HG03095 (cell line): ENCODE measurements at regions not wholly inside any gene's neighbourhood (a gene's known extent, or its start where the extent isn't known, plus 50 kb on each side); places are given as distances from the start of the nearest gene placed in this dataset.
A peak's percentile ranks its signal among the peaks of the same experiment; 100 is the strongest.
"Not testable (repeated sequence)": the region's sequence is repeated elsewhere in the genome, so short reads cannot be mapped to it uniquely, and the experiment has no call there.

ENCODE experiments used
- ATAC-seq: cut with Tn5 transposase; IDR thresholded peaks from one replicate; pipeline ENCODE4 v1.9.1; 2021; ENCODE audit warnings: moderate library complexity; ENCODE audit not compliant: unreplicated experiment

DNA sequence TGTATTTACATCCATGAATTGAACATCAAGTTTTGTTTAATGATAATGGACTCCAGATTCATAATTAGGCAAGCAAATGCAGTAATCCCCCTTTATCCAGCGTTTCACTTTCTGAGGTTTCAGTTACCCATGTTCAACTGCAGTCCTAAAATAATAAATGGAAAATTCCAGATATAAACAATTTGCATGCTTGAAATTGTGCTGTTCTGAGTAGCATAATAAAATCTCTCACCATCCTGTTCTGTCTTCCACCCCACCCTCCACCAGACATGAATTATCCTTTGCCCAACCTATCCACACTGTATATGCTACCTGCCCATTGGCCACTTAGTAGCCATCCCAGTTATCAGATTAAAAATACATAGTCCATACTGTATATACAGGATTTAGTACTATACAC lies 224.5 kb upstream of the CHAC2 start:
- no peak for ATAC-seq

DNA sequence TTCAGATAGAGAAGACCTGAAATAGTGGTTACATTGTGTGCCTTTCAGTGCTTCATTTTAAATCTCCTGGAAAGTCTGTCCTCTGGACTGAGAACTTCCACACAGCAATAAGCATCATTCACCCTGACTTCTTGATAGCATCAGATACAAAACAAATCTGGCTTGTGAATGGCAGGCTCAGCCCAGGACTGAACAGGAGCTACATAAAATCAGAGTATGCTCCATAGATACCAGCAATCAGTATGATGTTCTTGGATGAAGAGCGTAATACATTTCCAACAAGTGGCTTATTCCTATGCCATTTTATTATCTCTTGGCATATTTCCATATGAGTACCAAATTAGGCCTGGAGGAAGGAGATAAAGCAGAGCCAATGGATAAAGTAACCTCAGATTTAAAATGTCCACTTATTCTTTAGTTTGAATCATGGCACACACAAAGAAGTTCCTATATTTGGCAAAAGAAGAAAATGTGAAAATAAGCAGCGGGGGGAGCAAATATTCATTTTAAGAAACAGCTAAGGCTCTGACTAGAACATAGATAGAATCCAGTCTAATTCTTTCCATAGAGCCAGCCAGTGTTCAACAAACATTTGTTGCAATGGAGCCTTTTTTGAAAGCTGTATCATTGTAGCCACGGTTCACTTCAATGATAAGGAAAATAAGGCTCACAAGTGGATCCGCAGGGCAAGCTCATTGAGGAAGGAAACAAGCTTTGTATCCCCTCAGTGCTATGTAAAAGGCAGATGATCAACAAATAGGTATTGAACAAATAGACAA lies 230.8 kb upstream of the CHAC2 start:
- no peak for ATAC-seq

DNA sequence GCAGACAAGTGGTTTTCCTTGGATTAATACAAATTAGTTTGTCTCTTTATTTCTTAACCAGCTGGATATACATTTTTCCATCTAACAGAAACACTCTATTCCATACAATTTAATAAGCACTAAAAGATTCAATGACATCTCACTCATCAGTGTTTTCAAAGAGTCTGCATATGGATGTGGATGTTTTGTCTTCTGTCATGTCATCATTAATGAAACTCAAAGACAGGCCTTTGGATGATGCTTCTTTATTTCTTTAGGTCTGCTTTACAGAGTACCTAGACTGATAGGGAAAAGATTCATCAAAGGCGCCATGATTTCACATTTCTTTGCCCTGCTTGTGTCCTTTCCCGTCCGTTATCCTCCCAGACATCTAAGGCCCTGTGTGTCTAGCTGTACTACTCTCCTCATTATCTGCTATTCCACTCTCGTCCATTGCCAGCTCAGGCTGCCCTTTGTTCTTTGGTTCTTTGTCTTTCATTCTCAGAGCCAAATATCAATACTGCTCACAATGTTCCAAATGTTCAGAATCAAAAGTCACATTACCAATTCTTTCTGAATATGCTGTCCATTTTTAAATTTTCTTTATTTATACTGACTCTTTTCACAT lies 232.3 kb upstream of the CHAC2 start:
- ATAC-seq = no peak

DNA sequence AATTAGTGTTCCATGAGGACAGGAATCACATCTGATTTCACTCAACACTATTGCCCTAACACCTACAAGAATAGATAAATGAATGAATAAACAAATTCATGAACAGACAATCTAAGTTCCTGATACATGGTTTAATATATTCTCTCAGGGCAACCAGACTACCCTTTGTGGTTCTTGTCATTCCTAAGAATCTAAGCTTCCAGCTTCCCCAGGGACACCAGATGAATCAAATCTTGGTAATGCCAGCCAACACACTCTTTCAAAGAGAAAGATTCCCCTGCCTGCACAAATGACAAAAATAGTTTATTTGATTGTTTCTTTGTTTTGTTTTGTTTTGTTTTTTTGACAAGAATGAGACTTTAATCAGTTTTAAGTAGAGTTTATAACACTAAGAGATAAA lies 237.5 kb upstream of the CHAC2 start:
- ATAC-seq = no peak

DNA sequence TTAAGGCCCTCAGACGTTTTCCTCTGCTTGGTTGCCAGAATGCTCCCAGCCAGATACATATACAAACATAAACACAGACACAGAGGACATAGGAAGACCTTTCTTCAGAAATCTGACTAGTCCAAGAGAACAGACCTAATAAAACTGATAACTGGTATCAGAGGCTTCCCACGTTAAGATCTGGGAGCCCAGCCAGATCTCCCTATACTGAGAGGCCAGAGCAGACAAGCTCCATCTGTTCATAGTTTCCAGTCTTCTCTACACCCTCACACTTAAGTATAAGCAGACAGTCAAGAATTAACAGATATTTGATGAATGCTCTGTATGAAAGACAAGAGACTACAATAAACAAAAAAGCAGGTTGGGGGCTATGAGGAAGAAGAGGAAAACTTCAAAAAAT lies 240.5 kb upstream of the CHAC2 start:
- no peak for ATAC-seq

DNA sequence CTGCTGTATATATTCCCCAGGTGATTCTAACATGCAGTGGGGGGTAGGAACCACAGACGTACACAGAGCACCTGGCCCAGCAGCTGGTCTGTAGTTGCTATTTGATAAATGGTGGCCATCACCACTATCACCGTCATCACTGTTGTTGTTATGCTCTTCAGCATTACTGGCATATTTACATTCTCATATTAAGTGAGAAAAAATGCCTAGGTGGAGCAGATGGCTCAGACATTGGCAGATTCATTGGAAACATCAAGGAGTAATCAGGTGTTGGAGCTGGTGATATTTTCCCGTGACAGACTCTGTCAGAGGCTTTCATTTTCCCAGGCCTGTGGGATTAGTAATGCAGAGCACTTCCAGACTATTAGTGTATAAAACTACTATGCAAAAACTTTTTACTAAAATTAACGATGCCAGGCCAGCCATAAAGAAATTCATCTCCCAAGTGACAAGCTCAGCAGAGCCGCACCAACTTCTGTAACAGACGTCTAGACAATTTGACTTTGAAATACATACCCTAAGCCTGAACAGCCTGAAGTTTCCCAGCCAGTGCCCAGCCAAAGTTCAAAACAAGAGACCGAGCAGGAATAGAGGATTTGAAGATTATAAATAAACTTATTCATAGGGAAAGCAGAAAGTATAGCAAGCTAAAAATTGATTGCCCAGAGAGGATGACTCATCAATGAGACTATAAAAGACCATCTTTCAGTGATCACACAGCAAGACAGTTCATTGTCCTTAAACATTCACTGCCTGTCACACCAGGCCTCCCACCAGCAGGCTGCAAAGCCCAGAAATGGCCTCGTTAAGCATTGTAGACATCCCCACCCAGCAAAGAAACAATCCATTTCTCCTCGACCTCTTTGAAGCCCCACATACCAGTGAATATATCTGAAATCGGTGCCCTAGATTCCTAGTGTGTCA lies 247.4 kb upstream of the CHAC2 start:
- no peak for ATAC-seq

DNA sequence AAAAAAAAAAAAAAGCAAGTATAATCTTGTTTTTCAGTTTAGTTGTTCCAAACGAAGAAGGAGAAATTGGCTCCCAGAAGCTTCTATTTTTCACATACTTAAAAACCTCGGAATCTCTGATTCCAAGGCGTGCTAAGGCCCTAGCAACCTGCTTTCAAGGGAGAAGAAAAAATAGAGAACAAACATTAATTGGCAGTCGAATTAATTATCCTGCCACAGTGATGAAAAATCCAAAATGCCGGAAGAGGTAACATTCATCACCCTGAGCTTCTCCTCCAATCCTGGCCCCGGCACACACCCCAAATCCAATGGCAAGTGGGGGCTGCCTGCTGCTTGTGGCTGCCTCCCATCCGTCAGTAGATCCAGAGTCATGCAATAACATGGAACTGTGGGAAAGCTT lies 250.2 kb upstream of the CHAC2 start:
- ATAC-seq = no peak

DNA sequence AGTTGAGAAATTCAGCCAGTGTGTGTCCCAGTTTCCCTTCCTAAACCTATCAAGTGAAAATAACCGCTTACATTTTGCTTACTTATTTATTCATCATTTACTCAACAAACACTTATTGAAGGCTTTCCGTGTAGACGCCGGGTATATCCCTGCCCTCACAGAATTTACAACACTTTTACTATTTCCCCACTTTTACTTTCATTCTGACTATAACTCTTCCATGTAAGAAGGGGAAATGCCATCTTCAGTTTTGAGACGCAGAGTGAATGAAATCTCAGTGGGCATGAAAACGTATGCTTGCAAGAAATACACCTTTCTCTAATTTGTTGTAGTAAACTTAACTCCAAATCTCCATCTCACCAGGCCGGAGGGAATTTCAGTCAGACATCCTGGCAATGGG lies 251.0 kb upstream of the CHAC2 start:
- ATAC-seq = no peak

DNA sequence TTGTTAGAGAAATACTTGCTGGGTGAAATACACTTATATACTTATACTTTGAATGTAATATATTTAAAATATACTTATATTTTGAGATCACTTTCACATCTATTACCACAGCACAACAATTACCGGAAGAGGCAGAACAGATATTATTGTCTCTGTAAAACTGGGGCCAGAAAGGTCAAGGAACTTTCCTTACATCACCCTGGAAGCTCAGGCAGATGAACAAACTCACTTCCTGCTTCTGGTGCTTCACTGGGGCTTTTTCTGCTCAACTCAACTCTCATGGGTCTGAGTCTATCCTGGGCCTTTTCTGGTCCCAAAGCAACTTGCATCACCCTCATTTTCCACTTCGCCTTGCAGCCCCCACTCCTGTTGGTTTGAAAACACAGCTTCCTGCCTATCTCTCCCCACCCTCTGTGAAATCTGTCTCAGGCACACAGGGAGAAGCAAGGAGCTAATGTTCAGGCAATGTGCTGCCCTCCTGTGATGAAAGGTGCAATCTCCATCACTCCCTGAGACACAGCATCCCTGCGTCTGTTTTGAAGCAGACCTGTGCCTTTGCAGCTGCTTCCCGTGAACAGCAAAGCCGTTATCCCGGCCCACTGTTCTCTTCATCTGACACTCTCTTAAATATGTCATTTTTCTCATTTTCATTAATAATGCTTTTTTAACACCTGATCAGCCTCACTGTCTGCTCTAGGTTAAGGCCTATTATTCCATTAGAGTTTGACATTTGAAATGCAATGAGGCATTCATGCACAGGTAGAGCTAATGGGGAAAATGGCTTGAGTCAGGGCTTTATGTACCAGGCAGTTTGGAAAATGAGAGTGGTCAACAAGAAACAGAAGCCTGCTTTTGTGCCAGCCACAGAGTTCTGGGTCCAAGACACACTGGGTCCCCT lies 251.9 kb upstream of the CHAC2 start:
- ATAC-seq = peak; percentile 45

DNA sequence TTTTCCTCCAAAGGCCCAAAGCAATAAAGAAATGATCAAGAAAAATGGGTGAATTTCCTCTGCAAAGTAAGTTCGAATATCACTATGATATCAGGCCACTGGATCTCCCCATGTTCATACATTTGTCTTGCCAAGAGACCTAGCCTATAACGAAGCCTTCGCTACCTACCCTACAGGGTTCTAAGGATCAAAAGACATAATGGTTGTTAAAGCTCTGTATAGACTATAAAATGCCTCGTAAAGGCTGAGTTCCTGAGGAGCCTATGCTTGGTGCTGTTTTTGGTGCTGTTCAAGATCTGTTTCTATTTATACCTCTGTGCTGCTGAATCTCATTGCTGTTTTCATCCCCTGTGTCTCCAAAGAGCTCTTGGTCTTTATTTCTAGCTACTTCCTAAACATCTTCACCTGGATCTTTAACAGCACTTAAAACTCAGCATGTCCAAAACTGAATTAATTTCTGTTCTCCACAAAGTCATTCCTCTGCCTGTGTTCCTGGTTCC lies 254.4 kb upstream of the CHAC2 start:
- ATAC-seq = no peak

DNA sequence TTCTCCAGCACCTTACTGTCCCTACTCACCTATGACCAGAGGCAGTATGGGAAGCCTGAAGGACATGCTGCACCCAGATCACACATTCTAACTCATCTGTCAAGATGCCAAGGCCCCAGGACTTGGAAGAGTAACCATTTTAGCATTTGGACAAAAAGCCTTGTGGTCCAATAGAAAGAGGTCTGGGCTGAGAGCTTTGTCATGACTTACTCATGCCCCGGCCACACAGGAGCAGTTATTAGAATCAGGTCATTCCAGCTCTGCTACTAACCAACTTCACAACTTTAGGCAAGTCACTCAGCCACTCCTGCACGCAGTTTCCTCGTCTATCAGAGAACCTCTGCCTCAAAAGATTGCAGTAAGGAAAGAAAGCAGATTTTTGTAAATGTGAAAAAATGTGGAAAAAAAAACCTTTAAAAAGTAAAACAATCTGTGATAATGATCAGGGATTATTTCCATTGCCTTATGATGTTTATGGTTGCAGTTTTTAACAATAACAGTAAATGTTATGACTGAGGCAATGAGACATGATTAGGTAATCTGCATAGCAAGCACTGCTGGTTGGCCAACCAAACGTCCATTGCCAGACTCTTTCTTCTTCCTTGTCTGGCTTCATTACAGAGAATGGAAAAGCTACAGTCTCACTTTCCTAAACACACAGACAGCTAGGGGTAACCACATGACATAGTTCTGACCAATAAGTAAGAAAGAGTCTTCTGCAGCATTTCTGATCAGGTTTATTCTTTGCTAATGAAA lies 255.4 kb upstream of the CHAC2 start:
- no peak for ATAC-seq

DNA sequence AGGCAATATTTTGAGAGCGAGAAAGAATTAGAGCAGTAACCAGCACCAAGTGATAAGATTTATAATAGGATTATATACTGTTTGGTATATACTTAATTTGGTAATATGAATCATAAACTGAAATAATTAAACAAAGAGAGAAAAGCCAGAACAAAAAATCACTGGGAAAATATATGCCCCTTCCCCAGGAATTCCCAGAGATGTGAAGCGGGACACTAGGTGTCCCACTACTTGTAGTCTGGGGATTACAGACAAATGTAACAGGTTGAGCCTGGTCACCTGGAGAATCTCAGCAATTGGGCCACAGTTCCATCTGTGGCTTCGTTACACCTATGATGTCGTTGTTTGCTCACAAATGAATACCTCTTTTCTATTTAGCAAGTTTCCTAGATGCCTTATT lies 256.1 kb upstream of the CHAC2 start:
- no peak for ATAC-seq

DNA sequence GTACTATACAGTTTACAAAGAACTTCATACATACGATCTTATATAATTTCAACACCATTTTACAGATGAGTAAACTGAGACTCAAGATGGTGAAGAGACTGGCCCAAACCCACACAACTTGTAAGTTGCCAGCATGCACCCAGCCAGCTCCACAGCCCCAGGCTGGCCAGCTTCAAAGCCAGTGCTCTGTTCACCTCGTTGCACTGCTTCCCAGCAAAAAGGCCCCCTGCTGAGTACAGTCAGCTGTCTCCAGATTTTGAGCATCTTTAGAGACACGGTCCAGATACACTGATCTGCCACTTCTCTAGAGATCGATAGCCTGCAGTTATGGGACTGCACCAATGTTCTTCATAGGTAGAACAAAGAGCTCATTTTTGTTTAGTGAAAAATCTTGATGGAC lies 257.2 kb upstream of the CHAC2 start:
- ATAC-seq = no peak

DNA sequence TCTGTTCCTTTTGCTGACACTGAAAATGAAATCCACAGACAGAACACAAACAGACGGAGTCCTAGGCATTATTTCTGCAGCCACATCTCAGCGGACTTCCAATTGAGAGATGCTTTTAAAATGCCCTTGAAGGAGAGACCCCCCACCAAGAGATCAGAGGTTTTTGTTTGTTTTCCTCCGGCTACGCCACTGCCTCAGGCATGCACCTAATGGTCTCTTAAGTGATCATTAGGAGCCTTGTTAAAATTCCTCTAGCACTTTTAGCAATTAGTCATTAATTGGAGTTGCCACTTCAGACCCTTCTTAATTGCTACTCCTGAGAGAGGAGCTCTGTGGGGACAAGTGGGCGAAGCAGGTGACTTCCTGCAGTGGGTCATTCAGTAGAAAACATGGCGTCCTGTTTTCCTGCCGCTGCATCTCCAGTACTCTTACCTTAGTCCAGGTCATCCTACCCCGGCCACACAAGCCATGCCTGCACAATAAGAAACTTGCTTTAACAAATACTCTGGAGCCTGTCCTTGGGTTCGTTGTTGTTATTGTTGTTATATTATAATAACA lies 257.7 kb upstream of the CHAC2 start:
- no peak for ATAC-seq

DNA sequence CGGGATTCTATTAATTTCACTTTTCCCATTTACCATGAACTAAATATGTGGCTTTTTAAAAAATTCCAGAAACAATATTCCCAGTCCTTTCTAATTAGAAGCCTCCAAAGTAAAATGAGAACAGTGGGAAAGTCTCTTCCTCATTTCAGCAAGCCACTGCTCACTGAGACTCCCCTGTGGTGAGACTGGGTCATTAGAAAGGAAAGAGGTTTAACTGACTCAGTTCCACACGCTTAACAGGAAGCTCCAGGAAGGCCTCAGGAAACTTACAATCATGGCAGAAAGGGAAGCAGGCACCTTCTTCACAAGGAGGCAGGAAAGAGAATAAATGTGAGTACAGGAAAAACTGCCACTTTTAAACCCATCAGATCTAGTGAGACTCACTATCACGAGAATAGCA lies 258.9 kb upstream of the CHAC2 start:
- ATAC-seq = no peak

DNA sequence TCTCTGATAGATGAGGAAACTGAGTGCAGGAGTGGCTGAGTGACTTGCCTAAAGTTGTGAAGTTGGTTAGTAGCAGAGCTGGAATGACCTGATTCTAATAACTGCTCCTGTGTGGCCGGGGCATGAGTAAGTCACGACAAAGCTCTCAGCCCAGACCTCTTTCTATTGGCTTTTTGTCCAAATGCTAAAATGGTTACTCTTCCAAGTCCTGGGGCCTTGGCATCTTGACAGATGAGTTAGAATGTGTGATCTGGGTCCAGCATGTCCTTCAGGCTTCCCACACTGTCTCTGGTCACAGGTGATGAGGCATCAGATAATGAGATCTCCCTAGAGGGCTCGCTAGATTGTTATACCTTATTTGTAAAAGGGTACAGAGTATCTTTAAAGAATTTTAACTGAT lies 260.5 kb upstream of the CHAC2 start:
- not testable (repeated sequence) for ATAC-seq

DNA sequence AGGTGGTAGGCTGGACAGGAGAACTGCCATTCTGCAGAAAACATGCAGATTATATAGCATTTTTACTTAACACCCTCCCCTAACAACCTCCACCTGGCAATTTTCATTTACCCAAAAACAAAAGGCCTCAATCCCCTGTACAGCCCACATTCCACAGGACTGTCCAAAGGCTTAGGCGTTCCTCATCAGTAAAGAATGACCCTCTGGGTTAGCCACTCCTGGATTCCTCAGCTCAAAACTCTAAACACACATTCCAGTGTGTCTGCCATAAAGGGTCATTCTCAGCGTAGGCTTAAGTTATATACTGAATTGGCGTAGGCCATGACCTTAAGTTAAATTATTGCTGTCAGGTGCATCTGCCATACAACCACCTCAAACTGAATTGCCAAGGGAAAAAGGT lies 261.8 kb upstream of the CHAC2 start:
- ATAC-seq = no peak

DNA sequence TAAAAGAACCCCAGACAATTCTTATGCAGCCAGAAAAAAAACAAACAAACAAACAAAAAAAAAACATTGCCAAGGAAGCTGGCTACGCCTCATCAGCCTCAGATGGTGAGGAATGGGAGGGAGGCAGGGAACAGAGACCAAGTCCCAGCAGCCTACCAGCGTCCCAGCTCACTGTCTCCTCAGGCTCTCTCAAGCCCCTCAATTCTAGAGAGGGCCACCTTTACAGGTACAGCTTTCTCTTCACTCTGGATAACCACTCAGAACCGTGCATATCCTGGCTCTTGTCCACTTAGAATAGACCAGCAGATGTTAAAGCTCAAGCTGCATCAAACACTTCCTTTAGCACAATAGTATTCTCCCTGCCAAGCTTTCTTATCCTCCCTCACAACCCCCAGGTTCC lies 263.1 kb upstream of the CHAC2 start:
- no peak for ATAC-seq

DNA sequence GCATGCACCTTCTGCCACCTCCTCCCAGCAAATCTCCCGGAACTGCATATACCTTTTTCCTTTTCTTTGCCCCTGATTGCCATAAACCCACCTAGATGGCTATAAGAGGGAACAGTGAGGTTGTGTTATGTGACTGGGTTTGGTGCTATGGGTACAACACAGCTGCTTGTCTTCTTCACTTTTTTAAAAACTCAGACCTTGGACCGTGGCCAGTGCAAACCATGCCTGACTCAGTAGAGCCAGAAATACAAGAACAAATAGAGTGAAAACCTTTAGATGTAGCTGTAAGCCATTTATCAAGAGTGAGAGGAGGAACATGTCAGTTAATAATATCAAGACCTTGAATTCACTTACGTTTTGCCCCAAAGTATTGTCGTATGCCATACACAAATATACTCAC lies 267.4 kb upstream of the CHAC2 start:
- no peak for ATAC-seq

DNA sequence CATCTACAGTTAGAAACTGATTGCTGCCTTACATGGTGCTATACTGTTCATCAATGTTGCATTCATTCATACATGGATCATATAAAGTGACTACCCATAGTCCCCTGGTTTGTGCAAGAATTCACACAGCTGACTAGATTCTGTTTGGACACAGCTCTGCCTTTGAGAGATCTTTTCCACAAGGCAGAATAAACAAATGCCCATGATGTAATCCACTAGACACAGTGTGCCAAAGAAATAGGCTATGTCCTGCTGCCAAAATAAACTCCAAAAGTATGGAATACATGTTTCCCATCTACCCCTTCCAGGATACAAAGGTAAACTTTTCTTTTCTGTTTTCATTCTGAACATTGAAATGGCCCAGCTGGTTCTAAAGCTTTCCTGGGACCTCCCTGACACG lies 269.4 kb upstream of the CHAC2 start:
- no peak for ATAC-seq
